ENCODE measurements at regions not wholly inside any gene's neighbourhood (a gene's known extent, or its start where the extent isn't known, plus 50 kb on each side); places are given as distances from the start of the nearest gene placed in this dataset.
"Not testable (repeated sequence)": the region's sequence is repeated elsewhere in the genome, so short reads cannot be mapped to it uniquely, and the experiment has no call there.

DNA sequence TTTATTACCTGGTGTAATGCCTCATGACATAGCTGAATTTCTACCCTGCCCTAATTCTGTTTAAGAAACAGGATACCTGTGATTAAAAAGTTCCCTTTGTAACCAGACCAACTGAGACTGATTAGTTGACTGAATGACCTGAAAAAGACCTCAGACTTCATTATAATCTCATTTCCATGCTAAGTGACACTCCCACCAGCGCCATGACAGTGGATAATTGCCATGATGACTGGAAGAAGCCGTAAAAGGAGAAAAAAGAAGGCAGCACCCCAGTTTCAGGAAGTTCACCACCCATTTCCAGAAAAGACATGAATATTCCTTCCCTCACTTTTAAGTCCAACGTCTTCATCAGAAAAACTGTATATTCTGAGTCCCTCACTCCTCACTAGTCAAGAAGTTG, 125.6 kb upstream of the HS3ST4 start:
- H3K36me3 ChIP-seq (ENCODE audit: insufficient read depth, low read length, poor library complexity, severe bottlenecking), result no peaks in the 10 kb centered on the region
- ChIA-PET CTCF (no interaction called here), POLR2A (ENCODE audit: low non-redundant PET) (no interaction called here)
- no peak overlapping the region for H3K27ac ChIP-seq (ENCODE audit: low read depth, low read length, poor library complexity, severe bottlenecking)
- H3K4me3 ChIP-seq (ENCODE audit: low read depth, low read length, poor library complexity, severe bottlenecking), result no peak overlapping the region
- no peaks in the 10 kb centered on the region for H3K27me3 ChIP-seq (replicated peaks; ENCODE audit: insufficient read depth, low read depth, low read length, poor library complexity)
- H3K4me1 ChIP-seq (ENCODE audit: insufficient read depth, low read length, poor library complexity, severe bottlenecking), result no peaks in the 10 kb centered on the region
- DNase-seq (ENCODE audit: low spot score), result no peak
- intact Hi-C loops (cut with micrococcal nuclease; ENCODE audit: unreplicated experiment), result no loop called here
- no TSS peak for BruUV-seq (replicated peaks)
- TF ChIP-seq EZH2 (IDR thresholded peaks at IDR 0.05; ENCODE audit: borderline replicate concordance, low read depth, low read length, poor library complexity, severe bottlenecking), result no peak
- TF ChIP-seq, protein P1, sequence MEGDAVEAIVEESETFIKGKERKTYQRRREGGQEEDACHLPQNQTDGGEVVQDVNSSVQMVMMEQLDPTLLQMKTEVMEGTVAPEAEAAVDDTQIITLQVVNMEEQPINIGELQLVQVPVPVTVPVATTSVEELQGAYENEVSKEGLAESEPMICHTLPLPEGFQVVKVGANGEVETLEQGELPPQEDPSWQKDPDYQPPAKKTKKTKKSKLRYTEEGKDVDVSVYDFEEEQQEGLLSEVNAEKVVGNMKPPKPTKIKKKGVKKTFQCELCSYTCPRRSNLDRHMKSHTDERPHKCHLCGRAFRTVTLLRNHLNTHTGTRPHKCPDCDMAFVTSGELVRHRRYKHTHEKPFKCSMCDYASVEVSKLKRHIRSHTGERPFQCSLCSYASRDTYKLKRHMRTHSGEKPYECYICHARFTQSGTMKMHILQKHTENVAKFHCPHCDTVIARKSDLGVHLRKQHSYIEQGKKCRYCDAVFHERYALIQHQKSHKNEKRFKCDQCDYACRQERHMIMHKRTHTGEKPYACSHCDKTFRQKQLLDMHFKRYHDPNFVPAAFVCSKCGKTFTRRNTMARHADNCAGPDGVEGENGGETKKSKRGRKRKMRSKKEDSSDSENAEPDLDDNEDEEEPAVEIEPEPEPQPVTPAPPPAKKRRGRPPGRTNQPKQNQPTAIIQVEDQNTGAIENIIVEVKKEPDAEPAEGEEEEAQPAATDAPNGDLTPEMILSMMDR (conservative IDR thresholded peaks at IDR 0.05; ENCODE audit: low read depth, low read length), result no peak
- no peaks in the 10 kb centered on the region for H3K9me3 ChIP-seq (ENCODE audit: low read depth, low read length, poor library complexity, severe bottlenecking)

DNA sequence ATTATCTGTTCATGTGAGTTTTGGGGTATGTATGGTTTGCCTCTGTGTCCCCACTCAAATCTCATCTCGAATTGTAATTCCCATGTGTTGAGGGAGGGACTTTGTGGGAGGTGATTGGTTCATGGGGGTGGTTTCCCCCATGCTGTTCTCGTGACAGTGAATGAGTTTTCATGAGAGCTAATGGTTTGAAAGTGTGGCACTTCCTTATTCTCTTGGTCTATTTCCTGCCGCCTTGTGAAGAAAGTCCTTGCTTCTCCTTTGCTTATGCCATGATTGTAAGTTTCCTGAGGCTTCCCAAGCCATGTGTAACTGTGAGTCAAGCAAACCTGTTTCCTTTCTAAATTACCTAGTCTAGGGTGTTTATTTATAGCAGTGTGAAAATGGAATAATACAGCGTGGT, 128.1 kb upstream of the HS3ST4 start:
- no TSS peak for BruUV-seq (replicated peaks)
- Histone ChIP-seq H3K4me3 (ENCODE audit: low read depth, low read length, poor library complexity, severe bottlenecking) (no peak overlapping the region), H3K27me3 (replicated peaks; ENCODE audit: insufficient read depth, low read depth, low read length, poor library complexity) (no peaks in the 10 kb centered on the region), H3K27ac (ENCODE audit: low read depth, low read length, poor library complexity, severe bottlenecking) (no peak overlapping the region), H3K36me3 (ENCODE audit: insufficient read depth, low read length, poor library complexity, severe bottlenecking) (no peaks in the 10 kb centered on the region), H3K4me1 (ENCODE audit: insufficient read depth, low read length, poor library complexity, severe bottlenecking) (no peaks in the 10 kb centered on the region), H3K9me3 (ENCODE audit: low read depth, low read length, poor library complexity, severe bottlenecking) (no peaks in the 10 kb centered on the region)
- DNase-seq (ENCODE audit: low spot score), result no peak
- no peak for TF ChIP-seq EZH2 (IDR thresholded peaks at IDR 0.05; ENCODE audit: borderline replicate concordance, low read depth, low read length, poor library complexity, severe bottlenecking)
- ChIA-PET CTCF (no interaction called here), POLR2A (ENCODE audit: low non-redundant PET) (no interaction called here)
- intact Hi-C loops (cut with micrococcal nuclease; ENCODE audit: unreplicated experiment), result no loop called here

DNA sequence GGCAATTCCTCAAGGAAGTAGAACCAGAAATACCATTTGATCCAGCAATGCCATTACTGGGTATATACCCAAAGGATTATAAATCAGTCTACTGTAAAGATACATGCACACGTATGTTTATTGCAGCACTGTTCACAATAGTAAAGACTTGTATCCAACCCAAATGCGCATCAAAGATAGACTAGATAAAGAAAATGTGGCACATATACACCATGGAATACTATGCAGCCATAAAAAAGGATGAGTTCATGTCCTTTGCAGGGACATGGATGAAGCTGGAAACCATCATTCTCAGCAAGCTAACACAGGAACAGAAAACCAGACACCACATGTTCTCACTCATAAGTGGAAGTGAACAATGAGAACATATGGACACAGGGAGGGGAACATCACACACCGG, 130.0 kb upstream of the HS3ST4 start:
- H3K36me3 ChIP-seq (ENCODE audit: insufficient read depth, low read length, poor library complexity, severe bottlenecking); DNase-seq (ENCODE audit: low spot score); H3K4me3 ChIP-seq (ENCODE audit: low read depth, low read length, poor library complexity, severe bottlenecking); H3K4me1 ChIP-seq (ENCODE audit: insufficient read depth, low read length, poor library complexity, severe bottlenecking); BruUV-seq (replicated peaks); intact Hi-C loops (cut with micrococcal nuclease; ENCODE audit: unreplicated experiment); POLR2A ChIA-PET (ENCODE audit: low non-redundant PET); H3K27me3 ChIP-seq (replicated peaks; ENCODE audit: insufficient read depth, low read depth, low read length, poor library complexity); H3K9me3 ChIP-seq (ENCODE audit: low read depth, low read length, poor library complexity, severe bottlenecking); H3K27ac ChIP-seq (ENCODE audit: low read depth, low read length, poor library complexity, severe bottlenecking); CTCF ChIA-PET: not testable (repeated sequence)

DNA sequence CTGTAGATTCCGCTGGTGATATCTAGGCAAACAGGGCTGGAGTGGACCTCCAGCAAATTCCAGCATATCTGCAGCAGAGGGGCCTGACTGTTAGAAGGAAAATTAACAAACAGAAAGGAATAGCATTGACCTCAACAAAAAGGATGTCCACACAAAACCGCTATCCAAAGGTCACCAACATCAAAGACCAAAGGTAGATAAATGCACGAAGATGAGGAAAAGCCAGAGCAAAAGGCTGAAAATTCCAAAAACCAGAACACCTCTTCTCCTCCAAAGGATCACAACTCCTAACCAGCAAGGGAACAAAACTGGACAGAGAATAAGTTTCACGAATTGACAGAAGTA, 134.8 kb upstream of the HS3ST4 start:
- BruUV-seq (replicated peaks), result not testable (repeated sequence)

DNA sequence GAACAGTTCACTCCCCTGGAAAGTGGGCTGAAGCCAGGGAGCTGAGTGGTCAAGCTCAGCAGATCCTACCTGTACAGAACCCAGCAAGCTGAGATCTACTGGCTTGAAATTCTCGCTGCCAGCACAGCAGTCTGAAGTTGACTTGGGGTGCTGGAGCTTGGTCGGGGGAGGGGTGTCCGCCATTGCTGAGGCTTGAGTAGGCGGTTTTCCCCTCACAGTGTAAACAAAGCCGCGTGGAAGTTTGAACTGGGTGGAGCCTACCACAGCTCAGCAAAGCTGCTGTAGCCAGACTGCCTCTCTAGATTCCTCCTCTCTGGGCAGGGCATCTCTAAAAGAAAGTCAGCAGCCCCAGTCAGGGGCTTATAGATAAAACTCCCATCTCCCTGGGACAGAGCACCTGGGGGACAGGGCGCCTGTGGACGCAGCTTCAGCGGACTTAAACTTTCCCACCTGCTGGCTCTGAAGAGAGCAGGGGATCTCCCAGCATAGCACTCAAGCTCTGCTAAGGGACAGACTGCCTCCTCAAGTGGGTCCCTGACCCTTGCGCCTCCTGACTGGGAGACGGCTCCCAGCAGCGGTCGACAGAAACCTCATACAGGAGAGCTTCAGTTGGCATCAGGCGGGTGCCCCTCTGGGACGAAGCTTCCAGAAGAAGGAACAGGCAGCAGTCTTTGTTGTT, 135.3 kb upstream of the HS3ST4 start:
- H3K4me1 ChIP-seq (ENCODE audit: insufficient read depth, low read length, poor library complexity, severe bottlenecking); H3K27ac ChIP-seq (ENCODE audit: low read depth, low read length, poor library complexity, severe bottlenecking); H3K4me3 ChIP-seq (ENCODE audit: low read depth, low read length, poor library complexity, severe bottlenecking); DNase-seq (ENCODE audit: low spot score); POLR2A ChIA-PET (ENCODE audit: low non-redundant PET); intact Hi-C loops (cut with micrococcal nuclease; ENCODE audit: unreplicated experiment); H3K36me3 ChIP-seq (ENCODE audit: insufficient read depth, low read length, poor library complexity, severe bottlenecking); CTCF ChIA-PET; H3K9me3 ChIP-seq (ENCODE audit: low read depth, low read length, poor library complexity, severe bottlenecking); H3K27me3 ChIP-seq (replicated peaks; ENCODE audit: insufficient read depth, low read depth, low read length, poor library complexity); BruUV-seq (replicated peaks): not testable (repeated sequence)

More for the DNA sequence above, 134.8 kb upstream of the HS3ST4 start:
- CTCF ChIA-PET; H3K4me1 ChIP-seq (ENCODE audit: insufficient read depth, low read length, poor library complexity, severe bottlenecking); H3K27ac ChIP-seq (ENCODE audit: low read depth, low read length, poor library complexity, severe bottlenecking); POLR2A ChIA-PET (ENCODE audit: low non-redundant PET); intact Hi-C loops (cut with micrococcal nuclease; ENCODE audit: unreplicated experiment); H3K4me3 ChIP-seq (ENCODE audit: low read depth, low read length, poor library complexity, severe bottlenecking); H3K36me3 ChIP-seq (ENCODE audit: insufficient read depth, low read length, poor library complexity, severe bottlenecking); H3K9me3 ChIP-seq (ENCODE audit: low read depth, low read length, poor library complexity, severe bottlenecking); DNase-seq (ENCODE audit: low spot score); H3K27me3 ChIP-seq (replicated peaks; ENCODE audit: insufficient read depth, low read depth, low read length, poor library complexity): not testable (repeated sequence)
